ENCODE measurements at regions not wholly inside any gene's neighbourhood (a gene's known extent, or its start where the extent isn't known, plus 50 kb on each side); places are given as distances from the start of the nearest gene placed in this dataset.

DNA sequence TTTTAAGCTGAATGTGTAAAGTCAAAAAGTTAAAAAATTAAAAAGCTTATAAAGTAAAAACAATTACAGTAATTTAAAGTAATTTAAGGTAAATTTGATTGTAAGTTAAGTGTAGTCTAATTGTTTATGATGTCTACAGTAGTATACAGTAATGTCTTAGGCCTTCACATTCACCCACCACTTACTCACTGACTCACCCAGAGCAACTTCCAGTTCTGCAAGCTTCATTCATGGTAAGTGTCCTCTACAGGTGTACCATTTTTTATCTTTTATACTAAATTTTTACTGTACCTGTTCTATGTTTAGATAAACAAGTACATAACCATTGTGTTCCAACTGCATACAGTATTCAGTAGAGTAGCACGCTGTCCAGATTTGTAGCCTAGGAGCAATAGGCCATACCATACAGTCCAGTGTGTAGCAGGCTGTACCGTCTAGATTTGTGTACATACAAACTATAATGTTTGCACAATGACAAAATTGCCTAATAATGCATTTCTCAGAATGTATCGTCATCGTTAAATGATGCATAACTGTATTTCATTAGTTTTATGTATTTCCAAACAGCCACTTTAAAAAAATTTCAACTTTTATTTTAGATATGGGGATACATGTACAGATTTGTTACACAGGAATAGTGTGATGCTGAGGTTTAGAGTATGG lies 319.3 kb downstream of the DYSF start:
- TF ChIP-seq, protein P1, sequence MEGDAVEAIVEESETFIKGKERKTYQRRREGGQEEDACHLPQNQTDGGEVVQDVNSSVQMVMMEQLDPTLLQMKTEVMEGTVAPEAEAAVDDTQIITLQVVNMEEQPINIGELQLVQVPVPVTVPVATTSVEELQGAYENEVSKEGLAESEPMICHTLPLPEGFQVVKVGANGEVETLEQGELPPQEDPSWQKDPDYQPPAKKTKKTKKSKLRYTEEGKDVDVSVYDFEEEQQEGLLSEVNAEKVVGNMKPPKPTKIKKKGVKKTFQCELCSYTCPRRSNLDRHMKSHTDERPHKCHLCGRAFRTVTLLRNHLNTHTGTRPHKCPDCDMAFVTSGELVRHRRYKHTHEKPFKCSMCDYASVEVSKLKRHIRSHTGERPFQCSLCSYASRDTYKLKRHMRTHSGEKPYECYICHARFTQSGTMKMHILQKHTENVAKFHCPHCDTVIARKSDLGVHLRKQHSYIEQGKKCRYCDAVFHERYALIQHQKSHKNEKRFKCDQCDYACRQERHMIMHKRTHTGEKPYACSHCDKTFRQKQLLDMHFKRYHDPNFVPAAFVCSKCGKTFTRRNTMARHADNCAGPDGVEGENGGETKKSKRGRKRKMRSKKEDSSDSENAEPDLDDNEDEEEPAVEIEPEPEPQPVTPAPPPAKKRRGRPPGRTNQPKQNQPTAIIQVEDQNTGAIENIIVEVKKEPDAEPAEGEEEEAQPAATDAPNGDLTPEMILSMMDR (IDR thresholded peaks at IDR 0.05; ENCODE audit: control extremely low read depth in 1 of 3, insufficient read depth in 1 of 3, low read depth in 1 of 3, low read length in 3 of 3), result no peak
- no peak for TF ChIP-seq SIN3A (conservative IDR thresholded peaks at IDR 0.05 in 1 of 2, IDR thresholded peaks at IDR 0.05 in 1 of 2; ENCODE audit: low read depth in 1 of 2, low read length in 2 of 2)
- TF ChIP-seq EZH2 (IDR thresholded peaks at IDR 0.05; ENCODE audit: low read depth, low read length, severe bottlenecking), result no peak
- TF ChIP-seq NRF1 (IDR thresholded peaks at IDR 0.05; ENCODE audit: low read depth, low read length), result no peak
- TF ChIP-seq, protein P2, sequence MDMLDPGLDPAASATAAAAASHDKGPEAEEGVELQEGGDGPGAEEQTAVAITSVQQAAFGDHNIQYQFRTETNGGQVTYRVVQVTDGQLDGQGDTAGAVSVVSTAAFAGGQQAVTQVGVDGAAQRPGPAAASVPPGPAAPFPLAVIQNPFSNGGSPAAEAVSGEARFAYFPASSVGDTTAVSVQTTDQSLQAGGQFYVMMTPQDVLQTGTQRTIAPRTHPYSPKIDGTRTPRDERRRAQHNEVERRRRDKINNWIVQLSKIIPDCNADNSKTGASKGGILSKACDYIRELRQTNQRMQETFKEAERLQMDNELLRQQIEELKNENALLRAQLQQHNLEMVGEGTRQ (IDR thresholded peaks at IDR 0.05; ENCODE audit: low read length), result no peak
- TF ChIP-seq POLR2A (IDR thresholded peaks at IDR 0.05; ENCODE audit: control extremely low read depth in 1 of 2, low read depth in 2 of 2, low read length in 2 of 2), result no peak
